NCI-H446 treated with DMSO at 0.1 percent for 48 hours (cell line): ENCODE measurements at regions not wholly inside any gene's neighbourhood (a gene's known extent, or its start where the extent isn't known, plus 50 kb on each side); places are given as distances from the start of the nearest gene placed in this dataset.

Source experiments
- DNase-seq: peaks from one replicate; lab custom pipeline; 2025; lab: John Stamatoyannopoulos, UW

- DNase-seq, result no peak
These were observed 65.7 kb downstream of the TMEM18 start for GRCh38 chr2:611519-611918.

- DNase-seq, result no peak
These were observed 66.7 kb downstream of the TMEM18 start for GRCh38 chr2:610491-610890.

- no peak for DNase-seq
These were observed 67.3 kb downstream of the TMEM18 start for GRCh38 chr2:609881-610280.

GRCh38 chr2:609449-609848 is 67.8 kb downstream of the TMEM18 start:
- DNase-seq, result no peak

GRCh38 chr2:608711-609110 is 68.5 kb downstream of the TMEM18 start:
- DNase-seq, result no peak

- no peak for DNase-seq
These were observed 68.9 kb downstream of the TMEM18 start for GRCh38 chr2:608297-608696.

GRCh38 chr2:607709-608108 is 69.5 kb downstream of the TMEM18 start:
- DNase-seq, result no peak

- no peak for DNase-seq
These were observed 70.0 kb downstream of the TMEM18 start for GRCh38 chr2:607172-607571.

GRCh38 chr2:605674-606608 is 71.3 kb downstream of the TMEM18 start:
- no peak for DNase-seq

- no peak for DNase-seq
These were observed 72.2 kb downstream of the TMEM18 start for GRCh38 chr2:604854-605524.

GRCh38 chr2:604385-604784 is 72.8 kb downstream of the TMEM18 start:
- DNase-seq, result no peak

- DNase-seq, result no peak
These were observed 73.3 kb downstream of the TMEM18 start for GRCh38 chr2:603869-604268.

- DNase-seq, result no peak
These were observed 73.8 kb downstream of the TMEM18 start for GRCh38 chr2:603427-603826.

- DNase-seq, result no peak
These were observed 74.4 kb downstream of the TMEM18 start for GRCh38 chr2:602571-603359.

GRCh38 chr2:601806-602455 is 75.3 kb downstream of the TMEM18 start:
- no peak for DNase-seq

- DNase-seq, result no peak
These were observed 75.9 kb downstream of the TMEM18 start for GRCh38 chr2:601387-601698.

- DNase-seq, result no peak
These were observed 76.4 kb downstream of the TMEM18 start for GRCh38 chr2:600542-601386.

GRCh38 chr2:599601-600000 is 77.6 kb downstream of the TMEM18 start:
- DNase-seq, result no peak

- no peak for DNase-seq
These were observed 79.0 kb downstream of the TMEM18 start for GRCh38 chr2:598058-598802.

GRCh38 chr2:595831-596592 is 81.2 kb downstream of the TMEM18 start:
- DNase-seq, result no peak
